Panc1 (cell line): ENCODE measurements at regions not wholly inside any gene's neighbourhood (a gene's known extent, or its start where the extent isn't known, plus 50 kb on each side); places are given as distances from the start of the nearest gene placed in this dataset.

ENCODE experiments used
- POLR2AphosphoS5 ChIP-seq: IDR thresholded peaks from 2 replicates; pipeline ENCODE4 v1.6.1; 2012; ENCODE audit warnings: mild to moderate bottlenecking, low read depth, low read length, moderate library complexity
- SIN3A ChIP-seq: IDR thresholded peaks from 2 replicates; pipeline ENCODE4 v1.6.1; 2012; ENCODE audit warnings: low read depth, mild to moderate bottlenecking, low read length, moderate library complexity, borderline replicate concordance; ENCODE audit not compliant: insufficient read depth
- TCF7L2 ChIP-seq: IDR thresholded peaks from 2 replicates; pipeline ENCODE4 v1.6.1; 2011; ENCODE audit warnings: mild to moderate bottlenecking, low read depth, low read length, inconsistent platforms
- TF ChIP-seq, protein P1 (sequence below): fragments of 450-650 bp; IDR thresholded peaks from 2 replicates; pipeline ENCODE4 v1.5.1; 2017; ENCODE audit warnings: mild to moderate bottlenecking

DNA sequence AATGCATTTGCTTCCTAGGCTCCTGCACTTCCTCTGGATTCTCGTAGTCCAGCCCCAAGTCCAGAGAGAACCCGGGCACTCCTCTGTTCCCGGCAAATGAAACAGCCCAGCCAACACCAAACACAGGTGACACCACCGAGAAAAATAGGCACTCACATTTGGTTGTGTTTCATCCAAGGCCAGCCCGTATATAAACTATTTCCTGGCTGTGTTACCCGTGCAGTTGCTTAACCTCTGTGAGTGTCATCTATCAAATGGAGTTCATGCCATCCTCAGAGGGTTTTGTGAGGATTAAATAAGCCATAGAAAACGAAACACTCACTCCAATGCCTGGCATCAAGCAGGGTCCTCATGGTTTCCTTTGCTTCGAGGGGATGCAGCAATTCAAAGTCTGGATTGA is 115.2 kb downstream of the BOD1 start:
- no peak for TF ChIP-seq POLR2AphosphoS5
- TF ChIP-seq, protein P1, sequence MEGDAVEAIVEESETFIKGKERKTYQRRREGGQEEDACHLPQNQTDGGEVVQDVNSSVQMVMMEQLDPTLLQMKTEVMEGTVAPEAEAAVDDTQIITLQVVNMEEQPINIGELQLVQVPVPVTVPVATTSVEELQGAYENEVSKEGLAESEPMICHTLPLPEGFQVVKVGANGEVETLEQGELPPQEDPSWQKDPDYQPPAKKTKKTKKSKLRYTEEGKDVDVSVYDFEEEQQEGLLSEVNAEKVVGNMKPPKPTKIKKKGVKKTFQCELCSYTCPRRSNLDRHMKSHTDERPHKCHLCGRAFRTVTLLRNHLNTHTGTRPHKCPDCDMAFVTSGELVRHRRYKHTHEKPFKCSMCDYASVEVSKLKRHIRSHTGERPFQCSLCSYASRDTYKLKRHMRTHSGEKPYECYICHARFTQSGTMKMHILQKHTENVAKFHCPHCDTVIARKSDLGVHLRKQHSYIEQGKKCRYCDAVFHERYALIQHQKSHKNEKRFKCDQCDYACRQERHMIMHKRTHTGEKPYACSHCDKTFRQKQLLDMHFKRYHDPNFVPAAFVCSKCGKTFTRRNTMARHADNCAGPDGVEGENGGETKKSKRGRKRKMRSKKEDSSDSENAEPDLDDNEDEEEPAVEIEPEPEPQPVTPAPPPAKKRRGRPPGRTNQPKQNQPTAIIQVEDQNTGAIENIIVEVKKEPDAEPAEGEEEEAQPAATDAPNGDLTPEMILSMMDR, result no peak
- TF ChIP-seq SIN3A, result no peak
- no peak for TF ChIP-seq TCF7L2
